ENCODE measurements at regions not wholly inside any gene's neighbourhood (a gene's known extent, or its start where the extent isn't known, plus 50 kb on each side); places are given as distances from the start of the nearest gene placed in this dataset.

DNA sequence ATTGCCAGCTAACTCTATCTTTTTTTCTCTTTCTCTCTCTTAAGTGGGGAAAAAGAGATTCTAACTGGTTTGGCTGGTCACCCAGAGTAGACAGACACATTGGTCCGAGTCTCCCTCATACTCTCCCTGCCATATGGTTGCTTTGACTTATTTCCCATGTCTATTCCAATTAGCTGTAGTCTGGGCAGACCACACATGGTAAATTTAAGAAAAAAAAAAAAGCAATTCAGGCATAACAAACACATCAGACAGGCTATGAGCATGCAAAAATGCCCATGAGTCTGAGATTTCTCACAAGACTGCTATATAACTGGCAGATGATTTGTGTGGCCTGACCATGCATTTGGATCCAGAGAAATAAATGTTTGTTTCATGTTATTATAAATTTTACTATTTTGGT, 110.2 kb upstream of the FGF10 start:
- in situ Hi-C loops (cut with HindIII; ENCODE audit: low pct_unique_long_range_greater_than_20kb, low sequenced_read_pairs): no loop called here

DNA sequence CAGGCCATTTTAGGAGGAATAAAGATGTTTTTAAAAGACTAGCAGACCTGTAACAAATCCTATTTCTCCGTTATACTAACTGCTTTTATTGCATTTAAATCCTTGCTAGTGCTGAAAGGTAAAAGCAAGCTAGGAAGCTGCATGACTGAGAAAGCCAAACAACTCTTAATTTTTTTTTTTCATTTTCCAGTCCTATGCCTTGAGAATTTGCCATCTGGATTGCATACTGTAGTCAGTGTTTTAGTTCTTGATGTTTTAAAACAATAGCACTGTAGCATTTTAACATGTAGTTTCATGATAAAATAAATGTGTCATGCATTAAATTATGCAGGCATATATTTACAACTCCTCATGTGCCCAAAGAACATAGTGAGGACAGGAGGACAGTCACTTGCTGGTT, 108.4 kb upstream of the FGF10 start:
- DNase-seq (ENCODE audit: low read depth, low spot score): no peak
- in situ Hi-C loops (cut with HindIII; ENCODE audit: low pct_unique_long_range_greater_than_20kb, low sequenced_read_pairs): no loop called here

More for the DNA sequence above, 110.2 kb upstream of the FGF10 start:
- no peak for DNase-seq (ENCODE audit: low read depth, low spot score)

- in situ Hi-C loops (cut with HindIII; ENCODE audit: low pct_unique_long_range_greater_than_20kb, low sequenced_read_pairs): no loop called here
- DNase-seq (ENCODE audit: low read depth, low spot score): no peak
Measured at GRCh38 chr5:44495280-44495679, 106.1 kb upstream of the FGF10 start.

DNA sequence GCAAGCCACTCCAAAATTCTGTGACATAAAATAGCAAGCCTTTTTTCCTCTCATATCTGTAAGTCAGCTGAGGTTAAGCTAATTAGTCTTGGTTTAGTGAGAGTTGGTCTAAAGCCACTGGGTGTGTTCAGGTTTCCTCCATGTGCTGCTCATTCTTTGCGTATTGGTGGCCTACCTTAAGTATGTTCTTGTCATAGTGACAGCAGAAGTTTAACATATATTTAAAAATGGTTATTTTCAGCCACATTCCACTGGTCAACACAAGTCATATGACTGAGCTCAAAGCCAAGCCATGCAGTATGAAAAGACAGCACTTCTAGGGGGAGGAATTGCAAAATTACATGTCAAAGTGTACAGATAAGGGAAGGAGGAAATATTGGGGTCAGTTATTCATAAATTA, 100.5 kb upstream of the FGF10 start:
- in situ Hi-C loops (cut with HindIII; ENCODE audit: low pct_unique_long_range_greater_than_20kb, low sequenced_read_pairs): no loop called here

DNA sequence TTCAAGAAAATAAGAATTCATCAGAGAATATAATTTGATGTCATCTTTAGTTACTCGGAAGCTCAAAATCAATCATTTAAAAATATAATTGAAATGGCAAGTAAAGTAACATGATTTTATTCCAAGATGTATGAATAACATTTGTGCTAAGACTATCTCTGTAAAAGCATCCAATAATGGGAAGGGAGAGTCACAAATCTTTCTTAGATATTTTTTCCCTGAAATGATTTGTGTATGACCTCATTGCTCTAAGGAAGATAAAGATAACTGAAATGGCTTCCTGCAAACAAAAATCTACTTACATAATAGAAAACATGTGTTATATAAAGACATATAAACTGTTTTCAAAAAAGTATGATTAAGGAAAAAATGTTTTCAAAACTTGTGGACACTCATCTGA, 97.4 kb upstream of the FGF10 start:
- DNase-seq (ENCODE audit: low read depth, low spot score): no peak
- in situ Hi-C loops (cut with HindIII; ENCODE audit: low pct_unique_long_range_greater_than_20kb, low sequenced_read_pairs): no loop called here

More for the DNA sequence above, 100.5 kb upstream of the FGF10 start:
- no peak for DNase-seq (ENCODE audit: low read depth, low spot score)

GRCh38 chr5:44454002-44454401, 64.8 kb upstream of the FGF10 start:
- DNase-seq (ENCODE audit: low read depth, low spot score): peak; percentile 23
- in situ Hi-C loops (cut with HindIII; ENCODE audit: low pct_unique_long_range_greater_than_20kb, low sequenced_read_pairs): no loop called here

DNA sequence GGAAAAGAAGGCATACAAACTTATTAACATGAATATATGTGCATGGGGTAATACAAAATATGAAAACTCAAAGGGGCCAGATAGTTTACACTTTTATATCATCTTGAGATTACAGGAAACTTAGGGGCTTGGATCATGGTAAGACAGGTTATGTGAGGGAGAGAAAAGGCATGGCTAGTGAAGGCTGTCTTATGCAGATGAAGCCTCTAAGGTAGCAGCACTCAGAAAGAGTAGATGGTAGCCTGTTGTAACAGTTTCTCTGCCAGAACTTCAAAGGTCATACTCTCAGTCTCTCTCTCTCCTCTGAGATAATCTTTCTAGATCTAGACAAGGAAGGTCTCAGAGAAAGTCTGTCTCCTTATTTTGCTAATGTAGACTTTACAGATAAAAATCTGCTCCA, 57.2 kb upstream of the FGF10 start:
- no peak for DNase-seq (ENCODE audit: low read depth, low spot score)
- in situ Hi-C loops (cut with HindIII; ENCODE audit: low pct_unique_long_range_greater_than_20kb, low sequenced_read_pairs): no loop called here

DNA sequence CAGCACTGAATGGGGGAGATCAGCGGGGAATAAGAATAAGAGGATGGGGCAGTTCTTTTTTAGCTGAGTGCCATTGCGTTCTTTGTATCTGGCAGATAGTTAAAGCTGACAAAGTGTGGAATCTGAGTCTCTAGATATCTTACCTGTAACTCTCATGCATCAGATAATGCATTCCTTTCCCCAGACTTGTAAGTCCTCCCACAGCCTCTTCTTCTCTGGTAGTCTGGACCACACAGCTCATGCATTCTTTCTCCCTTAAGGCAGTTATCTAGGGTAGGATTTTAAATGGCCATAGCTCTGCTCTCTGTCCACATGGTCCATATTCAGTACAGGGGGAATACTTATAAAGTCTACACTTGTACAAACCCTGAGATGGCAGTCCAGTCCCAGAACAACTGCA, 54.0 kb upstream of the FGF10 start:
- DNase-seq (ENCODE audit: low read depth, low spot score): no peak
- in situ Hi-C loops (cut with HindIII; ENCODE audit: low pct_unique_long_range_greater_than_20kb, low sequenced_read_pairs): no loop called here

GRCh38 chr5:44441460-44441859, 52.2 kb upstream of the FGF10 start:
- in situ Hi-C loops (cut with HindIII; ENCODE audit: low pct_unique_long_range_greater_than_20kb, low sequenced_read_pairs): no loop called here
- DNase-seq (ENCODE audit: low read depth, low spot score): no peak

DNA sequence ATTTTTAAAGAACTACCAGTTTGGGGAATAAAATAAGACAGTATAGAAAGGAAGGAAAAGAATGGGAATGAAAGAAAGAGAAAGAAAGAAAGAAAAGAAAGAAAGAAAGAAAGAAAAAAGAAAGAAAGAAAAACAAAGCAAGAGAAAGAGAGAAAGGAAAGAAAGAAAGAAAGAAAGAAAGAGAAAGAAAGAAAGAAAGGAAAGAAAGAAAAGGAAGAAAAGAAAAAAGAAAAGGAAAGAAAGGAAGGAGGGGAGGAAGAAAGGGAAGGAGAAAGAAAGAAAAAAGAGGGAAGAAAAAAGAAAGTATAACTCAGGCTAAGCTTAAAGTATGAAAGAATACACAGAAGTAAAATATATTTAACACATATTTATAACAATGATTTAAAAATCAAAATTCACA, 51.0 kb upstream of the FGF10 start:
- no peak for DNase-seq (ENCODE audit: low read depth, low spot score)
- in situ Hi-C loops (cut with HindIII; ENCODE audit: low pct_unique_long_range_greater_than_20kb, low sequenced_read_pairs): no loop called here

Small RNA genes in the stretch of these regions (small RNA-seq; reads per million reads assigned to genes)
- 0 reads per million in 2 experiments for gene RN7SL383P
